IPS DF 6.9 (cell line): ENCODE measurements at regions not wholly inside any gene's neighbourhood (a gene's known extent, or its start where the extent isn't known, plus 50 kb on each side); places are given as distances from the start of the nearest gene placed in this dataset.

ENCODE experiments used
- DNase-seq: peaks from one replicate; pipeline ENCODE4 v3.0.0-alpha.2; 2013; ENCODE audit warnings: low read depth, low spot score
- H3K27ac ChIP-seq: one replicate; pipeline ENCODE4 v1.5.1; 2013; ENCODE audit warnings: low read length, control low read depth
- H3K27me3 ChIP-seq: 2 replicates; pipeline ENCODE4 v1.6.1; 2013; ENCODE audit warnings: mild to moderate bottlenecking, low read length; ENCODE audit not compliant: control insufficient read depth, insufficient read depth
- H3K36me3 ChIP-seq: 2 replicates; pipeline ENCODE4 v1.6.1; 2013; ENCODE audit warnings: low read length; ENCODE audit not compliant: control insufficient read depth, insufficient read depth
- H3K4me1 ChIP-seq: 2 replicates; pipeline ENCODE4 v1.6.1; 2013; ENCODE audit warnings: low read length; ENCODE audit not compliant: control insufficient read depth, insufficient read depth
- H3K4me3 ChIP-seq: 2 replicates; pipeline ENCODE4 v1.5.1; 2013; ENCODE audit warnings: mild to moderate bottlenecking, low read length
- H3K9me3 ChIP-seq: 2 replicates; pipeline ENCODE4 v1.6.1; 2013; ENCODE audit warnings: low read length, inconsistent platforms; ENCODE audit not compliant: control insufficient read depth, insufficient read depth
- WGBS: extraction: QIAGEN DNeasy Blood & Tissue Kit; methylation state at CpG from one replicate; pipeline ENCODE4 v1.1.7; 2013; ENCODE audit warnings: mixed read lengths, missing lambda C conversion rate; ENCODE audit not compliant: insufficient read length, insufficient coverage; 5-methylcytosine and 5-hydroxymethylcytosine counted together

- H3K4me3 ChIP-seq, result no peak overlapping the region
- no peak for DNase-seq
- peaks cover 12% of the 10 kb centered on the region for H3K4me1 ChIP-seq
- H3K27me3 ChIP-seq, result no peaks in the 10 kb centered on the region
- WGBS, result no CpG with 5 or more reads among the region's 4 CpGs
- no peaks in the 10 kb centered on the region for H3K36me3 ChIP-seq
- no peak overlapping the region for H3K27ac ChIP-seq
- H3K9me3 ChIP-seq, result no peaks in the 10 kb centered on the region
These were observed 248.4 kb downstream of the RHOU start for GRCh38 chr1:228983661-228984060.

DNA sequence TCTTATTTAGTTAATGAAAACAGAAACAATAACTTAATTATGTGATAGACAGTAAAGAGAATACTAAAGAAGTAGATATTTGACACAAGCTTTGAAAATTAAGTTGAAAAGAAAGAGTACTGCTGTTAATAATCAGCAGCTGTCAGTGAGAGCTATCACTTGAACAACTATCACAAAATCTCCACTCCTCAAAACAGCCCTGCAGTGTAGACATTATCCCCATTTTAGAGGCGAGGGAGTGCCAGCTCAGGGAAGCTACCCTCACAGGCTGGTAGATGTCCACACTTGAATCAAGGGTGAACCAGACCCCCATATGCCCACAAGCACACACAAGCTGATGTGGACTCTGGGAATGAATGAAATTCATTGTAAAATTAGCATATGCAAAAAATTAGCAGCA lies 248.8 kb downstream of the RHOU start:
- Histone ChIP-seq H3K4me3 (no peak overlapping the region), H3K9me3 (no peaks in the 10 kb centered on the region), H3K4me1 (peaks cover 9% of the 10 kb centered on the region), H3K36me3 (no peaks in the 10 kb centered on the region), H3K27ac (no peak overlapping the region), H3K27me3 (no peaks in the 10 kb centered on the region)
- no peak for DNase-seq
- WGBS, result no CpG with 5 or more reads among the region's 1 CpG

- Histone ChIP-seq H3K27me3 (no peaks in the 10 kb centered on the region), H3K27ac (no peak overlapping the region), H3K9me3 (no peaks in the 10 kb centered on the region), H3K36me3 (no peaks in the 10 kb centered on the region), H3K4me3 (no peak overlapping the region), H3K4me1 (peaks cover 7% of the 10 kb centered on the region)
- no peak for DNase-seq
- no CpG with 5 or more reads among the region's 7 CpGs for WGBS
These were observed 249.7 kb downstream of the RHOU start for GRCh38 chr1:228984646-228985631.

DNA sequence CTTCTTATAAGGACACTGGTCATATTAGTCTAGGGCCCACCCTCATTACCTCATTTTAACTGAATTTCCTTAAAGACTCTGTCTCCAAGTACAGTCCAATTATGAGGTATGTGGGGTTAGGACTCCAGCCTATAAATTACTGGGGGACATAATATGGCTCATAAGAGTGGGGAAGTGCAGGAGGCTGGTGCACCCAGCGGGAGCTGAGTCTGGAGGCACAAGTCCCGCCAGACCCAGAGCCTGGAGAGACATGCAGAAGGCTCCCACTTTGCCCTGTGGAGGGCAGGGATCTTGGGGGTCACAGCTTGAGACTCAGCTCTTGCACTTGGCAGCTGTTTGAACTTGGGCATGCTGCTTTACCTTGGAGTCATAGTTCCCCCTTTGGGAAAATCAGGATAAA lies 250.4 kb downstream of the RHOU start:
- H3K4me3 ChIP-seq, result no peak overlapping the region
- no CpG with 5 or more reads among the region's 2 CpGs for WGBS
- DNase-seq, result no peak
- no peaks in the 10 kb centered on the region for H3K27me3 ChIP-seq
- no peak overlapping the region for H3K27ac ChIP-seq
- H3K4me1 ChIP-seq, result peaks cover 7% of the 10 kb centered on the region
- no peaks in the 10 kb centered on the region for H3K9me3 ChIP-seq
- H3K36me3 ChIP-seq, result no peaks in the 10 kb centered on the region

- peaks cover 7% of the 10 kb centered on the region for H3K4me1 ChIP-seq
- DNase-seq, result no peak
- H3K4me3 ChIP-seq, result no peak overlapping the region
- H3K27ac ChIP-seq, result no peak overlapping the region
- H3K27me3 ChIP-seq, result no peaks in the 10 kb centered on the region
- no CpG with 5 or more reads among the region's 22 CpGs for WGBS
- no peaks in the 10 kb centered on the region for H3K9me3 ChIP-seq
- H3K36me3 ChIP-seq, result no peaks in the 10 kb centered on the region
These were observed 251.0 kb downstream of the RHOU start for GRCh38 chr1:228986093-228986904.

- Histone ChIP-seq H3K4me1 (peaks cover 7% of the 10 kb centered on the region), H3K9me3 (no peaks in the 10 kb centered on the region), H3K27me3 (no peaks in the 10 kb centered on the region), H3K27ac (no peak overlapping the region), H3K4me3 (no peak overlapping the region), H3K36me3 (no peaks in the 10 kb centered on the region)
- no peak for DNase-seq
- no CpG with 5 or more reads among the region's 7 CpGs for WGBS
These were observed 252.0 kb downstream of the RHOU start for GRCh38 chr1:228987286-228987685.

- no peaks in the 10 kb centered on the region for H3K9me3 ChIP-seq
- H3K36me3 ChIP-seq, result no peaks in the 10 kb centered on the region
- no peaks in the 10 kb centered on the region for H3K27me3 ChIP-seq
- no CpG with 5 or more reads among the region's 14 CpGs for WGBS
- H3K4me3 ChIP-seq, result no peak overlapping the region; the same call in 1 of the 2 replicates
- DNase-seq, result no peak
- H3K4me1 ChIP-seq, result peaks cover 7% of the 10 kb centered on the region
- no peak overlapping the region for H3K27ac ChIP-seq
These were observed 252.6 kb downstream of the RHOU start for GRCh38 chr1:228987736-228988506.

DNA sequence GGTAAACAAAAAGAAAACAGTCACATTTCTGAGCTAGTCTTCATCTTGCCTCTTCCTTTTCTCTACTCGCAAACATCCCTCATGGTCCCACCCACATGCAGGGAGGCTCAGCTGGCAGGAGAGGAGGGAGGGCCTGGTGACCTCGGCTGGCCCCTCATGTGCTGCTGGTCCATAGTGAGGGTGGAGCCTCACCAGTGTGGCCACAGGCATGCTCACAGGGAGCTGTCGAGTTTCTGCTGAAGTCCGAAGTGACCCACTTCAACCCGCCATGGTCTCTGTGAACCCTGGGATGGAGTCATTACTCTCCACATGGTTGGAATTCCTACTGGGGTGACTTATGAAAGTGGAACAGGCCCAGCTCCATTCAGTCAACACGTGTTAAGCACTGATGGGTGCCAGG lies 253.4 kb downstream of the RHOU start:
- Histone ChIP-seq H3K36me3 (no peaks in the 10 kb centered on the region), H3K27ac (no peak overlapping the region), H3K4me3 (no peak overlapping the region), H3K4me1 (peaks cover 7% of the 10 kb centered on the region), H3K27me3 (no peaks in the 10 kb centered on the region), H3K9me3 (no peaks in the 10 kb centered on the region)
- DNase-seq, result no peak
- WGBS, result no CpG with 5 or more reads among the region's 6 CpGs

GRCh38 chr1:228989176-228989575 lies 253.9 kb downstream of the RHOU start:
- H3K4me3 ChIP-seq, result no peak overlapping the region
- no peaks in the 10 kb centered on the region for H3K9me3 ChIP-seq
- H3K27me3 ChIP-seq, result no peaks in the 10 kb centered on the region
- H3K27ac ChIP-seq, result no peak overlapping the region
- peaks cover 7% of the 10 kb centered on the region for H3K4me1 ChIP-seq
- DNase-seq, result no peak
- WGBS, result no CpG with 5 or more reads among the region's 9 CpGs
- no peaks in the 10 kb centered on the region for H3K36me3 ChIP-seq

DNA sequence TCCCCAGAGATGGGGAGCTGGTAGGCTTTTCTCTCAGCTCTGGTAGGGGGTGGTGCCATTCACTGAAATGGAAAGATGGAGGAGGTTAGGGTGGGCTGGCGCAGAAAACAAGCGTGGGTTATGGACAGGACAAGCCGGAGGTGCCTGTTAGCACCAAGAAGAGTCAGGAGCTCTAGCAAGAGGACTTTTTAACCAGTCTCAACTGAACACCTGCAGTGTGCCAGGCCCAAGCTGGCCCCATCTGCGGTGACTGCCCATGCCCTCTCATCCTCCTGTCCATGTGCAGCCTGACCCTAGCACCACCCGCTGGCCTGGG lies 254.4 kb downstream of the RHOU start:
- no CpG with 5 or more reads among the region's 5 CpGs for WGBS
- H3K27ac ChIP-seq, result no peak overlapping the region
- H3K36me3 ChIP-seq, result no peaks in the 10 kb centered on the region
- DNase-seq, result no peak
- H3K4me1 ChIP-seq, result peaks cover 7% of the 10 kb centered on the region
- no peaks in the 10 kb centered on the region for H3K27me3 ChIP-seq
- no peaks in the 10 kb centered on the region for H3K9me3 ChIP-seq
- no peak overlapping the region for H3K4me3 ChIP-seq
